Natural killer cell (primary cell): ENCODE measurements at regions not wholly inside any gene's neighbourhood (a gene's known extent, or its start where the extent isn't known, plus 50 kb on each side); places are given as distances from the start of the nearest gene placed in this dataset.

Experiments used
- ATAC-seq, 3 donors: fragments of 150-1000 bp in 2 of 3; fragments of 200-7000 bp in 1 of 3; cut with Tn5 transposase; 1 replicate in 1 of 3; 2 replicates in 2 of 3; pipeline ENCODE4 v1.10.0; 2021; ENCODE audit warnings: mild to moderate bottlenecking in 2 of 3, moderate library complexity in 2 of 3
- DNase-seq, 2 donors: peaks; one replicate each; pipeline versions ENCODE4 v3.0.0 to v3.0.0-alpha.2; 2013 to 2021; ENCODE audit warnings: mixed read lengths in 1 of 2
- H3K27ac ChIP-seq: one replicate; pipeline ENCODE4 v1.5.1; 2013; ENCODE audit warnings: mild to moderate bottlenecking, low read length
- H3K27me3 ChIP-seq: one replicate; pipeline ENCODE4 v1.6.1; 2013; ENCODE audit warnings: low read length; ENCODE audit not compliant: control insufficient read depth, insufficient read depth
- H3K36me3 ChIP-seq: one replicate; pipeline ENCODE4 v1.6.1; 2013; ENCODE audit warnings: low read length; ENCODE audit not compliant: control insufficient read depth, insufficient read depth
- H3K4me1 ChIP-seq: one replicate; pipeline ENCODE4 v1.6.1; 2013; ENCODE audit warnings: low read length; ENCODE audit not compliant: control insufficient read depth, insufficient read depth
- H3K4me3 ChIP-seq: one replicate; pipeline ENCODE4 v1.5.1; 2013; ENCODE audit warnings: low read length
- H3K9me3 ChIP-seq: one replicate; pipeline ENCODE4 v1.6.1; 2013; ENCODE audit warnings: low read length; ENCODE audit not compliant: control insufficient read depth, insufficient read depth
- H3K27ac Mint-ChIP-seq, 2 donors: one replicate each; pipeline ENCODE4 v1.8.0; 2022; ENCODE audit warnings: mild to moderate bottlenecking in 2 of 2, mixed read lengths in 2 of 2, moderate library complexity in 1 of 2
- H3K27me3 Mint-ChIP-seq, 2 donors: one replicate each; pipeline ENCODE4 v1.8.0; 2022; ENCODE audit warnings: low read depth in 2 of 2, mixed read lengths in 2 of 2
- H3K36me3 Mint-ChIP-seq: one replicate; pipeline ENCODE4 v1.8.0; 2022; ENCODE audit warnings: mixed read lengths
- H3K4me1 Mint-ChIP-seq, 2 donors: one replicate each; pipeline ENCODE4 v1.8.0; 2022; ENCODE audit warnings: mixed read lengths in 2 of 2
- H3K4me3 Mint-ChIP-seq: one replicate; pipeline ENCODE4 v1.8.0; 2022; ENCODE audit warnings: mild to moderate bottlenecking, moderate library complexity, mixed read lengths
- H3K9me3 Mint-ChIP-seq, 2 donors: one replicate each; pipeline ENCODE4 v1.8.0; 2022; ENCODE audit warnings: mixed read lengths in 2 of 2
- WGBS: methylation state at CpG from one replicate; pipeline ENCODE4 v1.1.7; 2013; ENCODE audit warnings: missing lambda C conversion rate; ENCODE audit not compliant: insufficient coverage; 5-methylcytosine and 5-hydroxymethylcytosine counted together
- intact Hi-C: fragments of 100-400 bp; cut with micrococcal nuclease; formaldehyde crosslinking; loops from one replicate; pipeline ENCODE4 v1.14.2; 2022
- TF ChIP-seq, protein P1 (sequence below): fragments of 200-600 bp; IDR thresholded peaks from one replicate; pipeline ENCODE4 v1.8.0; 2022; ENCODE audit warnings: antibody characterized with exemption

GRCh38 chr4:119750048-119750447, 121.4 kb upstream of the PDE5A start:
- no peaks in the 10 kb centered on the region for H3K36me3 ChIP-seq

DNA sequence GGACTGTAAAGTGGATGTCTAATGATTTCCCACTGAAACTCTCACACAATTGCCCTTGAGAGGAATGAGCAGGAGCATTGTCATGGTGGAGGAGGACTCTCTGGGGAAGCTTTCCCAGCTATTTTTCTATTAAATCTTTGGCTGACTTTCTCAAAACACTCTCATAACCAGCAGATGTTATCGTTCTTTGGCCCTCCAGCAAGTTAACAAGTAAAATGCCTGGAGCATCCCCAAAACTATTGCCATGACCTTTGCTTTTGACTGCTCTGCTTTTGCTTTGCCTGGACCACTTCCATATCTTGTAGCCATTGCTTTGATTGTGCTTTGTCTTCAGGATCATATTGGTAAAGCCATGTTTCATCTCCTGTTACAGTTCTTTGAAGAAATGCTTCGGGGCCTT, 120.2 kb upstream of the PDE5A start:
- ATAC-seq: no peak
- Mint-ChIP-seq H3K27ac (no peak overlapping the region), H3K4me1 (no peaks in the 10 kb centered on the region), H3K36me3 (no peaks in the 10 kb centered on the region), H3K4me3 (no peak overlapping the region), H3K27me3 (no peaks in the 10 kb centered on the region), H3K9me3 (peaks cover 2 to 4% of the 10 kb centered on the region in 2 donors)
- intact Hi-C loops: no loop called here
- 76% methylated on average over 2 of the region's 2 CpGs for WGBS
- Histone ChIP-seq H3K27ac (no peak overlapping the region), H3K4me3 (no peak overlapping the region), H3K27me3 (no peaks in the 10 kb centered on the region), H3K36me3 (no peaks in the 10 kb centered on the region), H3K9me3 (no peaks in the 10 kb centered on the region), H3K4me1 (no peaks in the 10 kb centered on the region)
- no peak for DNase-seq
- TF ChIP-seq, protein P1, sequence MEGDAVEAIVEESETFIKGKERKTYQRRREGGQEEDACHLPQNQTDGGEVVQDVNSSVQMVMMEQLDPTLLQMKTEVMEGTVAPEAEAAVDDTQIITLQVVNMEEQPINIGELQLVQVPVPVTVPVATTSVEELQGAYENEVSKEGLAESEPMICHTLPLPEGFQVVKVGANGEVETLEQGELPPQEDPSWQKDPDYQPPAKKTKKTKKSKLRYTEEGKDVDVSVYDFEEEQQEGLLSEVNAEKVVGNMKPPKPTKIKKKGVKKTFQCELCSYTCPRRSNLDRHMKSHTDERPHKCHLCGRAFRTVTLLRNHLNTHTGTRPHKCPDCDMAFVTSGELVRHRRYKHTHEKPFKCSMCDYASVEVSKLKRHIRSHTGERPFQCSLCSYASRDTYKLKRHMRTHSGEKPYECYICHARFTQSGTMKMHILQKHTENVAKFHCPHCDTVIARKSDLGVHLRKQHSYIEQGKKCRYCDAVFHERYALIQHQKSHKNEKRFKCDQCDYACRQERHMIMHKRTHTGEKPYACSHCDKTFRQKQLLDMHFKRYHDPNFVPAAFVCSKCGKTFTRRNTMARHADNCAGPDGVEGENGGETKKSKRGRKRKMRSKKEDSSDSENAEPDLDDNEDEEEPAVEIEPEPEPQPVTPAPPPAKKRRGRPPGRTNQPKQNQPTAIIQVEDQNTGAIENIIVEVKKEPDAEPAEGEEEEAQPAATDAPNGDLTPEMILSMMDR: no peak

More at GRCh38 chr4:119750048-119750447, 121.4 kb upstream of the PDE5A start:
- TF ChIP-seq, protein P1: no peak
- H3K4me1 Mint-ChIP-seq: no peaks in the 10 kb centered on the region
- no peak for ATAC-seq
- no peaks in the 10 kb centered on the region for H3K27me3 Mint-ChIP-seq
- Histone ChIP-seq H3K9me3 (no peaks in the 10 kb centered on the region), H3K27me3 (no peaks in the 10 kb centered on the region), H3K4me1 (no peaks in the 10 kb centered on the region), H3K27ac (no peak overlapping the region), H3K4me3 (no peak overlapping the region)
- H3K4me3 Mint-ChIP-seq: no peak overlapping the region
- peaks cover 2 to 4% of the 10 kb centered on the region in 2 donors for H3K9me3 Mint-ChIP-seq
- intact Hi-C loops: no loop called here
- H3K36me3 Mint-ChIP-seq: no peaks in the 10 kb centered on the region
- no peak for DNase-seq
- H3K27ac Mint-ChIP-seq: no peak overlapping the region

DNA sequence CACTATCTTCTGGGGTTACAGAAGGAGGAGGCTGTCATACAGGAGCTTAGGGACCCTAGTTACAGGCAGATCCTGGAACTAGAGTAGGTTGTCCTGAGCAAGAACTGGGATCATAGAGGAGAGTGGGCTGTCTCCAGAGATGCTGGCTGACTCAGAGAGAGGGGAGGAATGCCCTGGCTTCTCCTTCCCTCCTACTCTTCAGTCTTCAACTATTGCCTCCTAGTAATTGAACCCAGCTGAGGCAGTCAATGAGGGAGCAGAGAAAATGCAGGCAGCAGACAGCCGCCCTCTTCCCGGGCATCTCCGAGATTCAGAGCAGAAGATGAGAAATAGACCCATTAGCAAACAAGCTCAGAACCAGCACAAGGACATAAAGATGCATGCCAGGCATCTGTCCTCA, 118.3 kb upstream of the PDE5A start:
- WGBS: 93% methylated on average over 3 of the region's 3 CpGs
- DNase-seq (no peak), ATAC-seq (no peak)
- Histone ChIP-seq H3K27me3 (no peaks in the 10 kb centered on the region), H3K9me3 (no peaks in the 10 kb centered on the region), H3K4me1 (no peaks in the 10 kb centered on the region), H3K27ac (no peak overlapping the region), H3K36me3 (no peaks in the 10 kb centered on the region), H3K4me3 (no peak overlapping the region)
- TF ChIP-seq, protein P1: no peak
- Mint-ChIP-seq H3K4me1 (no peaks in the 10 kb centered on the region), H3K9me3 (peaks cover 2 to 4% of the 10 kb centered on the region in 2 donors), H3K27ac (no peak overlapping the region), H3K27me3 (no peaks in the 10 kb centered on the region), H3K4me3 (no peak overlapping the region), H3K36me3 (no peaks in the 10 kb centered on the region)
- intact Hi-C loops: no loop called here

DNA sequence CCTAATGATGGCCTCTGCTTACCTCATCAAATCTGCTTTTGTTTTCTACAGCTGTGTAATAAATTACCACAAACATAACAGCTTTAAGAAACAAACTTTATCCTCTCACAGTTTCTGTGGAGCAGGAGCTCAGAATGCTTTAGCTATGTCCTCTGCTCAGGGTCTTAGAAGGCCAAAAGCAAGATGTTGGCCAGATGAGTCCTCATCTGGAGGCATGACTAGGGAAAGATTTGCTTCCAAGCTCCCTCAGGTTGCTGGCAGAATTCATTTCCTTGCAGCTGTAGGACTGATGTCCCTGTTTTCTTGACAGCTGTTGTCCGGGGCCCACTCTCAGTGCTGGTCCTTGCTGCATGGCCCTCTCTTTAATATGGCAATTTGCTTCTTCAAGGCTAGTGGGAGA, 116.7 kb upstream of the PDE5A start:
- no peaks in the 10 kb centered on the region for H3K27me3 ChIP-seq
- ATAC-seq (no peak), DNase-seq (no peak)
- intact Hi-C loops: no loop called here
- H3K9me3 ChIP-seq: no peaks in the 10 kb centered on the region
- Mint-ChIP-seq H3K27ac (no peak overlapping the region), H3K36me3 (no peaks in the 10 kb centered on the region), H3K9me3 (peaks cover under 1 to 2% of the 10 kb centered on the region in 2 donors), H3K4me1 (no peaks in the 10 kb centered on the region), H3K4me3 (no peak overlapping the region), H3K27me3 (no peaks in the 10 kb centered on the region)
- no peaks in the 10 kb centered on the region for H3K36me3 ChIP-seq
- H3K4me1 ChIP-seq: no peaks in the 10 kb centered on the region
- no peak overlapping the region for H3K4me3 ChIP-seq
- H3K27ac ChIP-seq: no peak overlapping the region
- 100% methylated on average over 1 of the region's 1 CpG for WGBS
- TF ChIP-seq, protein P1: no peak
